GM23248 (cell line): ENCODE measurements at regions not wholly inside any gene's neighbourhood (a gene's known extent, or its start where the extent isn't known, plus 50 kb on each side); places are given as distances from the start of the nearest gene placed in this dataset.
A peak's percentile ranks its signal among the peaks of the same experiment; 100 is the strongest.

Experiments
- DNase-seq: peaks from one replicate; pipeline ENCODE4 v3.0.0-alpha.2; 2015
- H2AFZ ChIP-seq: fragments of 200-600 bp; sonication (generic); 2 replicates; pipeline ENCODE4 v1.6.1; 2016; ENCODE audit warnings: antibody characterized with exemption
- H3F3A ChIP-seq: fragments of 200-600 bp; sonication (generic); 2 replicates; pipeline ENCODE4 v1.6.1; 2016; ENCODE audit warnings: mild to moderate bottlenecking, antibody characterized with exemption, mixed run types; ENCODE audit not compliant: insufficient read depth
- H3K27ac ChIP-seq: fragments of 200-600 bp; sonication (generic); 2 replicates; pipeline ENCODE4 v1.5.1; 2016; ENCODE audit warnings: mild to moderate bottlenecking
- H3K27me3 ChIP-seq: fragments of 200-600 bp; sonication (generic); replicated peaks from 2 replicates; pipeline ENCODE4 v1.6.1; 2016; ENCODE audit warnings: mild to moderate bottlenecking; ENCODE audit not compliant: insufficient read depth
- H3K36me3 ChIP-seq: fragments of 200-600 bp; sonication (generic); 2 replicates; pipeline ENCODE4 v1.6.1; 2016; ENCODE audit warnings: low read depth, mild to moderate bottlenecking
- H3K4me1 ChIP-seq: fragments of 200-600 bp; sonication (generic); 2 replicates; pipeline ENCODE4 v1.6.1; 2016; ENCODE audit warnings: mild to moderate bottlenecking; ENCODE audit not compliant: insufficient read depth
- H3K4me2 ChIP-seq: fragments of 200-600 bp; sonication (generic); one replicate; pipeline ENCODE4 v1.6.1; 2016; ENCODE audit warnings: mild to moderate bottlenecking; ENCODE audit not compliant: unreplicated experiment
- H3K4me3 ChIP-seq: fragments of 200-600 bp; sonication (generic); 2 replicates; pipeline ENCODE4 v1.5.1; 2016; ENCODE audit warnings: mild to moderate bottlenecking
- H3K79me2 ChIP-seq: fragments of 200-600 bp; sonication (generic); 2 replicates; pipeline ENCODE4 v1.6.1; 2016; ENCODE audit warnings: mild to moderate bottlenecking; ENCODE audit not compliant: insufficient read depth
- H3K9ac ChIP-seq: fragments of 200-600 bp; sonication (generic); 2 replicates; pipeline ENCODE4 v1.6.1; 2016; ENCODE audit warnings: mild to moderate bottlenecking
- H3K9me2 ChIP-seq: fragments of 200-600 bp; sonication (generic); 2 replicates; pipeline ENCODE4 v1.6.1; 2016; ENCODE audit warnings: mixed run types, mild to moderate bottlenecking, moderate library complexity; ENCODE audit not compliant: insufficient read depth
- H3K9me3 ChIP-seq: fragments of 200-600 bp; sonication (generic); one replicate; pipeline ENCODE4 v1.6.1; 2017; ENCODE audit warnings: low read depth
- H4K20me1 ChIP-seq: fragments of 200-600 bp; sonication (generic); 2 replicates; pipeline ENCODE4 v1.6.0; 2016; ENCODE audit not compliant: insufficient read depth
- EZH2 ChIP-seq: fragments of 200-600 bp; sonication (generic); IDR thresholded peaks from 2 replicates; pipeline ENCODE4 v1.6.1; 2018; ENCODE audit warnings: antibody characterized with exemption, mild to moderate bottlenecking; ENCODE audit not compliant: insufficient read depth, poor library complexity, severe bottlenecking
- EZH2phosphoT487 ChIP-seq: fragments of 200-600 bp; sonication (generic); IDR thresholded peaks from 2 replicates; pipeline ENCODE4 v1.6.1; 2018; ENCODE audit warnings: antibody characterized with exemption, moderate library complexity, mild to moderate bottlenecking, low read depth; ENCODE audit not compliant: insufficient read depth
- WGBS, 2 experiments: methylation state at CpG; one replicate each; pipeline ENCODE4 v1.1.6; 2015 to 2017; ENCODE audit warnings: low lambda C conversion rate in 2 of 2, low coverage in 1 of 2; ENCODE audit errors: missing lambda C conversion rate in 2 of 2; 5-methylcytosine and 5-hydroxymethylcytosine counted together
- in situ Hi-C: fragments of 300-500 bp; cut with MboI; formaldehyde crosslinking; loops from 2 replicates; pipeline ENCODE4 v1.15.0; 2020

- no peaks in the 10 kb centered on the region for H4K20me1 ChIP-seq
- no peaks in the 10 kb centered on the region for H3K9me3 ChIP-seq
- no peak overlapping the region for H3K27ac ChIP-seq
- no peaks in the 10 kb centered on the region for H3K27me3 ChIP-seq
- H3K4me2 ChIP-seq: no peak overlapping the region
- no peaks in the 10 kb centered on the region for H3K79me2 ChIP-seq
- H3K36me3 ChIP-seq: no peaks in the 10 kb centered on the region
- WGBS, 2 experiments: 46 to 51% methylated on average over 4 of the region's 4 CpGs
- H3K4me1 ChIP-seq: peaks cover 3% of the 10 kb centered on the region; the same call in 1 of the 2 replicates
- in situ Hi-C loops: no loop called here
- H3K9me2 ChIP-seq: no peaks in the 10 kb centered on the region
- H3F3A ChIP-seq: no peaks in the 10 kb centered on the region
- H3K4me3 ChIP-seq: no peak overlapping the region
- H2AFZ ChIP-seq: no peak overlapping the region
- no peak overlapping the region for H3K9ac ChIP-seq
- TF ChIP-seq EZH2 (no peak), EZH2phosphoT487 (no peak)
- DNase-seq: no peak
These were observed 77.1 kb upstream of the RAPH1 start for GRCh38 chr2:203612246-203612645.

GRCh38 chr2:203619267-203619878 lies 84.3 kb upstream of the RAPH1 start:
- WGBS, 2 experiments: 76 to 77% methylated on average over 6 of the region's 6 CpGs
- Histone ChIP-seq H3F3A (peaks cover 17% of the 10 kb centered on the region), H3K4me3 (no peak overlapping the region), H3K36me3 (no peaks in the 10 kb centered on the region), H4K20me1 (no peaks in the 10 kb centered on the region), H3K9ac (no peak overlapping the region), H3K9me3 (no peaks in the 10 kb centered on the region), H2AFZ (no peak overlapping the region), H3K9me2 (no peaks in the 10 kb centered on the region), H3K79me2 (no peaks in the 10 kb centered on the region), H3K4me1 (peaks cover 16% of the 10 kb centered on the region), H3K27ac (no peak overlapping the region), H3K27me3 (no peaks in the 10 kb centered on the region), H3K4me2 (no peak overlapping the region)
- TF ChIP-seq EZH2phosphoT487 (no peak), EZH2 (no peak)
- no peak for DNase-seq
- in situ Hi-C loops: no loop called here

DNA sequence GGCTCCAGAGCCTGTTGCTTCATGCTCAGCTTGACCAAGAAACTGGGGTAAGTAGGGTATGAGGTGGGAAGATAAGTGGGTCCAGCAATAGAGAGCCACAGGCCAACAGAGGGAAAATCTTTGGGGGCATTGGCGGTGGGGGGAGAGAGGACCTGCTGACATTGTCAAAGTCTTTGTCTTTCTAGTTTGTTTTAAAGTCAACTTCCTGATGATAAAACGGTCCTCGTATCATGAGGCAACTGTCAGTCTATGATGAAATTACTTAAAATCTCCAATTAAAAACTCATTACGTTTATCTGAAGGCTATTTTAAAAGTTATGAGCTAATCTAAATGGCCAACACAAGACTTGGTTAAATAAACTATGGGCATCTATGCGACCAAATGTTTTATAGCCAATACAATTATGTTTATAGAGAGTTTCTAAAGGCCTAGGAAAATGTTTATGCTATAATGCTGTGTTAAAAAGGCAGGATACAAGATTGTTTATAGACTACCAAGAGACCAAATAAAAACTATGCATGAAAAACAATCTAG lies 84.4 kb upstream of the CD28 start:
- 94 to 96% methylated on average over 5 of the region's 5 CpGs for WGBS, 2 experiments

GRCh38 chr2:203623096-203623495 lies 83.3 kb upstream of the CD28 start:
- Histone ChIP-seq H3F3A (peaks cover 43% of the 10 kb centered on the region), H3K9me2 (no peaks in the 10 kb centered on the region), H3K36me3 (no peaks in the 10 kb centered on the region), H3K4me2 (peak overlapping the region; percentile 50), H3K4me1 (peaks cover 35% of the 10 kb centered on the region), H3K4me3 (0 out of 2 replicates have a peak overlapping the region, but pooled peaks have one; percentile 6), H3K9ac (peak overlapping the region; percentile 59), H4K20me1 (no peaks in the 10 kb centered on the region), H3K79me2 (no peaks in the 10 kb centered on the region), H3K27me3 (no peaks in the 10 kb centered on the region), H3K9me3 (no peaks in the 10 kb centered on the region), H2AFZ (peak overlapping the region; percentile 37), H3K27ac (peak overlapping the region; percentile 90)
- TF ChIP-seq EZH2 (no peak), EZH2phosphoT487 (no peak)
- WGBS, 2 experiments: 31 to 34% methylated on average over 3 of the region's 3 CpGs
- in situ Hi-C loops: no loop called here
- DNase-seq: peak; percentile 97

More for the DNA sequence above, 84.4 kb upstream of the CD28 start:
- H3K9ac ChIP-seq: no peak overlapping the region
- no peaks in the 10 kb centered on the region for H3K27me3 ChIP-seq
- no peaks in the 10 kb centered on the region for H3K36me3 ChIP-seq
- no peak for TF ChIP-seq EZH2
- TF ChIP-seq EZH2phosphoT487: no peak
- in situ Hi-C loops: no loop called here
- peaks cover 26% of the 10 kb centered on the region for H3K4me1 ChIP-seq
- no peaks in the 10 kb centered on the region for H3K9me3 ChIP-seq
- H3K9me2 ChIP-seq: no peaks in the 10 kb centered on the region
- DNase-seq: no peak
- H3K4me3 ChIP-seq: no peak overlapping the region
- no peak overlapping the region for H2AFZ ChIP-seq
- H4K20me1 ChIP-seq: no peaks in the 10 kb centered on the region
- H3K27ac ChIP-seq: no peak overlapping the region; the same call in 1 of the 2 replicates
- no peaks in the 10 kb centered on the region for H3K79me2 ChIP-seq
- H3K4me2 ChIP-seq: no peak overlapping the region
- H3F3A ChIP-seq: peaks cover 32% of the 10 kb centered on the region
